ENCODE measurements at regions not wholly inside any gene's neighbourhood (a gene's known extent, or its start where the extent isn't known, plus 50 kb on each side); places are given as distances from the start of the nearest gene placed in this dataset.
"Not testable (repeated sequence)": the region's sequence is repeated elsewhere in the genome, so short reads cannot be mapped to it uniquely, and the experiment has no call there.

GRCh38 chr2:121068851-121069250 is 216.2 kb downstream of the TFCP2L1 start:
- H3K27me3 ChIP-seq (replicated peaks in 1 of 4; ENCODE audit: control extremely low read depth in 1 of 4, control insufficient read depth in 3 of 4, insufficient read depth in 4 of 4, low read length in 3 of 4) = peaks cover 0 to 4% (median 1%) of the 10 kb centered on the region in 4 experiments
- H3K9me3 ChIP-seq (ENCODE audit: control extremely low read depth in 1 of 3, control insufficient read depth in 2 of 3, insufficient read depth in 1 of 3, low read length in 2 of 3) = peaks cover 0 to 10% (median 0%) of the 10 kb centered on the region in 3 donors
- no peak for TF ChIP-seq CTCF (IDR thresholded peaks at IDR 0.05)
- no peak for TF ChIP-seq EZH2 (IDR thresholded peaks at IDR 0.05; ENCODE audit: borderline replicate concordance, insufficient read depth, low read depth, low read length, poor library complexity, severe bottlenecking)
- ChIA-PET CTCF (interaction anchor here (1.8 kb wide), 1 partner anchor 11 kb away, joined by 5 read pairs; no protein-coding TSS in a partner anchor), POLR2A (no interaction called here)
- no peak overlapping the region for H3K4me2 ChIP-seq (replicated peaks; ENCODE audit: low read depth, low read length, poor library complexity, severe bottlenecking)
- 81% methylated on average over 5 of the region's 7 CpGs for WGBS (ENCODE audit: insufficient coverage)
- no peak overlapping the region for H3K4me3 Mint-ChIP-seq
- intact Hi-C loops (cut with micrococcal nuclease) = no loop called here
- DNase-seq (no peak), ATAC-seq (ENCODE audit: low read depth) (no peak)
- H3K9ac ChIP-seq (ENCODE audit: low read length) = no peak overlapping the region
- no peak overlapping the region for H3K27ac ChIP-seq (ENCODE audit: low read length in 2 of 2)
- H3K27me3 Mint-ChIP-seq = no peaks in the 10 kb centered on the region
- H4K20me1 ChIP-seq (ENCODE audit: control insufficient read depth, insufficient read depth, low read length, poor library complexity, severe bottlenecking) = no peaks in the 10 kb centered on the region
- no peaks in the 10 kb centered on the region for H3K9me3 Mint-ChIP-seq (ENCODE audit: insufficient read depth)
- H3K4me3 ChIP-seq (ENCODE audit: control extremely low read depth in 1 of 5, extremely low read depth in 1 of 5, insufficient read depth in 1 of 5, low read depth in 2 of 5, low read length in 4 of 5) = no peak overlapping the region
- no peaks in the 10 kb centered on the region for H3K4me1 Mint-ChIP-seq
- H3K4me1 ChIP-seq (ENCODE audit: control insufficient read depth in 2 of 2, insufficient read depth in 2 of 2, low read length in 2 of 2) = no peaks in the 10 kb centered on the region
- H3K36me3 ChIP-seq (replicated peaks in 1 of 2; ENCODE audit: control extremely low read depth in 1 of 2, control insufficient read depth in 1 of 2, extremely low read depth in 1 of 2, insufficient read depth in 2 of 2, low read length in 1 of 2) = no peaks in the 10 kb centered on the region
- no peak overlapping the region for H3K27ac Mint-ChIP-seq
- no peak overlapping the region for H2AFZ ChIP-seq (ENCODE audit: insufficient read depth, low read depth, low read length, poor library complexity, severe bottlenecking)
- H3K79me2 ChIP-seq (ENCODE audit: control insufficient read depth, insufficient read depth, low read length) = no peaks in the 10 kb centered on the region

- peaks cover 4% of the 10 kb centered on the region for H3K27me3 Mint-ChIP-seq
- no peak overlapping the region for H3K27ac ChIP-seq (ENCODE audit: low read length in 2 of 2)
- H3K9ac ChIP-seq (ENCODE audit: low read length) = no peak overlapping the region
- intact Hi-C loops (cut with micrococcal nuclease) = no loop called here
- no peaks in the 10 kb centered on the region for H3K9me3 Mint-ChIP-seq (ENCODE audit: insufficient read depth)
- H3K36me3 ChIP-seq (replicated peaks in 1 of 2; ENCODE audit: control extremely low read depth in 1 of 2, control insufficient read depth in 1 of 2, extremely low read depth in 1 of 2, insufficient read depth in 2 of 2, low read length in 1 of 2) = no peaks in the 10 kb centered on the region
- H3K4me3 Mint-ChIP-seq = no peak overlapping the region
- H2AFZ ChIP-seq (ENCODE audit: insufficient read depth, low read depth, low read length, poor library complexity, severe bottlenecking) = no peak overlapping the region
- TF ChIP-seq CTCF (IDR thresholded peaks at IDR 0.05) = no peak
- ChIA-PET CTCF (interaction anchor here (0.6 to 1.8 kb wide), 2 partner anchors 10 to 424 kb away, joined by 4 to 5 read pairs; no protein-coding TSS in a partner anchor), POLR2A (no interaction called here)
- 93% methylated on average over 13 of the region's 18 CpGs for WGBS (ENCODE audit: insufficient coverage)
- H4K20me1 ChIP-seq (ENCODE audit: control insufficient read depth, insufficient read depth, low read length, poor library complexity, severe bottlenecking) = no peaks in the 10 kb centered on the region
- no peak overlapping the region for H3K4me3 ChIP-seq (ENCODE audit: control extremely low read depth in 1 of 5, extremely low read depth in 1 of 5, insufficient read depth in 1 of 5, low read depth in 2 of 5, low read length in 4 of 5)
- H3K4me1 ChIP-seq (ENCODE audit: control insufficient read depth in 2 of 2, insufficient read depth in 2 of 2, low read length in 2 of 2) = no peaks in the 10 kb centered on the region
- H3K27ac Mint-ChIP-seq = no peak overlapping the region
- DNase-seq (no peak), ATAC-seq (ENCODE audit: low read depth) (no peak)
- H3K27me3 ChIP-seq (replicated peaks in 1 of 4; ENCODE audit: control extremely low read depth in 1 of 4, control insufficient read depth in 3 of 4, insufficient read depth in 4 of 4, low read length in 3 of 4) = peaks cover 0 to 4% (median 2%) of the 10 kb centered on the region in 4 experiments
- peaks cover 0 to 10% (median 0%) of the 10 kb centered on the region in 3 donors for H3K9me3 ChIP-seq (ENCODE audit: control extremely low read depth in 1 of 3, control insufficient read depth in 2 of 3, insufficient read depth in 1 of 3, low read length in 2 of 3)
- no peak overlapping the region for H3K4me2 ChIP-seq (replicated peaks; ENCODE audit: low read depth, low read length, poor library complexity, severe bottlenecking)
- H3K4me1 Mint-ChIP-seq = no peaks in the 10 kb centered on the region
- no peaks in the 10 kb centered on the region for H3K79me2 ChIP-seq (ENCODE audit: control insufficient read depth, insufficient read depth, low read length)
Measured at GRCh38 chr2:121069434-121069969, 215.5 kb downstream of the TFCP2L1 start.

GRCh38 chr2:121070061-121070460 is 214.9 kb downstream of the TFCP2L1 start:
- H3K27me3 Mint-ChIP-seq; H3K4me1 Mint-ChIP-seq; H3K36me3 ChIP-seq (replicated peaks in 1 of 2; ENCODE audit: control extremely low read depth in 1 of 2, control insufficient read depth in 1 of 2, extremely low read depth in 1 of 2, insufficient read depth in 2 of 2, low read length in 1 of 2); H3K27ac ChIP-seq (ENCODE audit: low read length in 2 of 2); DNase-seq; H3K27ac Mint-ChIP-seq; ATAC-seq (ENCODE audit: low read depth); H3K9me3 Mint-ChIP-seq (ENCODE audit: insufficient read depth); H3K9me3 ChIP-seq (ENCODE audit: control extremely low read depth in 1 of 3, control insufficient read depth in 2 of 3, insufficient read depth in 1 of 3, low read length in 2 of 3); intact Hi-C loops (cut with micrococcal nuclease); H2AFZ ChIP-seq (ENCODE audit: insufficient read depth, low read depth, low read length, poor library complexity, severe bottlenecking); H3K4me3 ChIP-seq (ENCODE audit: control extremely low read depth in 1 of 5, extremely low read depth in 1 of 5, insufficient read depth in 1 of 5, low read depth in 2 of 5, low read length in 4 of 5); H3K4me3 Mint-ChIP-seq; H3K4me1 ChIP-seq (ENCODE audit: control insufficient read depth in 2 of 2, insufficient read depth in 2 of 2, low read length in 2 of 2); POLR2A ChIA-PET; H3K79me2 ChIP-seq (ENCODE audit: control insufficient read depth, insufficient read depth, low read length); H4K20me1 ChIP-seq (ENCODE audit: control insufficient read depth, insufficient read depth, low read length, poor library complexity, severe bottlenecking); H3K9ac ChIP-seq (ENCODE audit: low read length); H3K4me2 ChIP-seq (replicated peaks; ENCODE audit: low read depth, low read length, poor library complexity, severe bottlenecking); H3K27me3 ChIP-seq (replicated peaks in 1 of 4; ENCODE audit: control extremely low read depth in 1 of 4, control insufficient read depth in 3 of 4, insufficient read depth in 4 of 4, low read length in 3 of 4): not testable (repeated sequence)
- CTCF ChIA-PET = interaction anchor here (0.9 kb wide), 1 partner anchor 23 kb away, joined by 3 read pairs; no protein-coding TSS in a partner anchor
- 80% methylated on average over 1 of the region's 11 CpGs for WGBS (ENCODE audit: insufficient coverage)

Measured in B cell (primary cell).